Suppressor macrophage treated with lipopolysaccharide for 1 hour (primary cell): ENCODE measurements at regions not wholly inside any gene's neighbourhood (a gene's known extent, or its start where the extent isn't known, plus 50 kb on each side); places are given as distances from the start of the nearest gene placed in this dataset.

ENCODE experiments used
- DNase-seq, 3 donors: peaks; one replicate each; pipeline ENCODE4 v3.0.0-alpha.2; 2020 to 2022

- DNase-seq = no peak
Observed at GRCh38 chr15:38046257-38047051, 112.0 kb downstream of the TMCO5A start.

GRCh38 chr15:38048001-38048455 lies 113.6 kb downstream of the TMCO5A start:
- peak; percentile 25 to 56 (median 51) for DNase-seq

- peak; percentile 61 to 73 (median 72) for DNase-seq
Observed at GRCh38 chr15:38049891-38050290, 115.5 kb downstream of the TMCO5A start.

GRCh38 chr15:38050529-38051448 lies 116.3 kb downstream of the TMCO5A start:
- peak; percentile 84 to 98 (median 97) for DNase-seq

- peak; percentile 32 to 67 (median 62) for DNase-seq
Observed at GRCh38 chr15:38053205-38053604, 118.8 kb downstream of the TMCO5A start.

- peak; percentile 32 to 72 (median 67) for DNase-seq
Observed at GRCh38 chr15:38053776-38054175, 119.3 kb downstream of the TMCO5A start.

GRCh38 chr15:38054488-38054887 lies 120.0 kb downstream of the TMCO5A start:
- peak; percentile 82 to 91 (median 89) for DNase-seq

GRCh38 chr15:38058596-38059075 lies 124.2 kb downstream of the TMCO5A start:
- DNase-seq = peak; percentile 81 to 90 (median 88)

GRCh38 chr15:38059665-38060064 lies 125.2 kb downstream of the TMCO5A start:
- peak; percentile 27 to 85 (median 84) for DNase-seq

GRCh38 chr15:38061856-38062649 lies 127.6 kb downstream of the TMCO5A start:
- DNase-seq = no peak

GRCh38 chr15:38062696-38063095 lies 128.3 kb downstream of the TMCO5A start:
- DNase-seq = no peak

GRCh38 chr15:38065721-38066345 lies 131.4 kb downstream of the TMCO5A start:
- DNase-seq = peak; percentile 68 to 85 (median 80)

- DNase-seq = no peak
Observed at GRCh38 chr15:38066612-38067011, 132.2 kb downstream of the TMCO5A start.

GRCh38 chr15:38068626-38069391 lies 134.4 kb downstream of the TMCO5A start:
- peak; percentile 90 to 98 (median 97) for DNase-seq

- peak; percentile 79 to 90 (median 87) for DNase-seq
Observed at GRCh38 chr15:38069511-38070011, 135.1 kb downstream of the TMCO5A start.

GRCh38 chr15:38070778-38071177 lies 136.3 kb downstream of the TMCO5A start:
- DNase-seq = no peak

GRCh38 chr15:38071211-38071972 lies 137.0 kb downstream of the TMCO5A start:
- DNase-seq = no peak

- no peak for DNase-seq
Observed at GRCh38 chr15:38072007-38072347, 137.5 kb downstream of the TMCO5A start.

GRCh38 chr15:38072348-38073177 lies 138.1 kb downstream of the TMCO5A start:
- DNase-seq = peak; percentile 71 to 80 (median 77)
